ENCODE measurements at regions not wholly inside any gene's neighbourhood (a gene's known extent, or its start where the extent isn't known, plus 50 kb on each side); places are given as distances from the start of the nearest gene placed in this dataset.

DNA sequence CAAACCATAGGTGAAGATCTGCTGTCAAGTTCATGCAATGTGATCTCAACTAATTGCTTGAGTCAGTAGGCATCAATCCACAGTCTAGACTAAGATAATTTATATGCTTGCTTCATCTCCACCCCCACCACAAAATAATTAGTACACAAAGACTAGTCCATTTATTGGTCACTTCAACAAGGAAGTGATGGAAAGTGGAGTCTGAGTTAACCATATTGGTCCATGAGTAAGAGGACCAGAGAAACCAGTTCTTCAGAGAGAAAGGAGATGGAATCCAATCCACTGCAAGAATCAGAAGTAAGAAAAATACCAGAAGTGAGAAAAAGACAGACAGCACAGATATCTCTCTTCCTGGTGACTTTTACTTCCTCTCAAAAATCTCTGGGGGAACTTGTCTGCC, 366.5 kb downstream of the CHSY3 start:
- TF ChIP-seq, protein P1, sequence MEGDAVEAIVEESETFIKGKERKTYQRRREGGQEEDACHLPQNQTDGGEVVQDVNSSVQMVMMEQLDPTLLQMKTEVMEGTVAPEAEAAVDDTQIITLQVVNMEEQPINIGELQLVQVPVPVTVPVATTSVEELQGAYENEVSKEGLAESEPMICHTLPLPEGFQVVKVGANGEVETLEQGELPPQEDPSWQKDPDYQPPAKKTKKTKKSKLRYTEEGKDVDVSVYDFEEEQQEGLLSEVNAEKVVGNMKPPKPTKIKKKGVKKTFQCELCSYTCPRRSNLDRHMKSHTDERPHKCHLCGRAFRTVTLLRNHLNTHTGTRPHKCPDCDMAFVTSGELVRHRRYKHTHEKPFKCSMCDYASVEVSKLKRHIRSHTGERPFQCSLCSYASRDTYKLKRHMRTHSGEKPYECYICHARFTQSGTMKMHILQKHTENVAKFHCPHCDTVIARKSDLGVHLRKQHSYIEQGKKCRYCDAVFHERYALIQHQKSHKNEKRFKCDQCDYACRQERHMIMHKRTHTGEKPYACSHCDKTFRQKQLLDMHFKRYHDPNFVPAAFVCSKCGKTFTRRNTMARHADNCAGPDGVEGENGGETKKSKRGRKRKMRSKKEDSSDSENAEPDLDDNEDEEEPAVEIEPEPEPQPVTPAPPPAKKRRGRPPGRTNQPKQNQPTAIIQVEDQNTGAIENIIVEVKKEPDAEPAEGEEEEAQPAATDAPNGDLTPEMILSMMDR (conservative IDR thresholded peaks at IDR 0.05), result no peak
- TF ChIP-seq EZH2 (IDR thresholded peaks at IDR 0.05; ENCODE audit: low read depth), result no peak
